H1 (cell line): ENCODE measurements at regions not wholly inside any gene's neighbourhood (a gene's known extent, or its start where the extent isn't known, plus 50 kb on each side); places are given as distances from the start of the nearest gene placed in this dataset.

Source experiments
- KDM1A ChIP-seq: fragments of 200-600, 300-600 bp; sonication (generic); IDR thresholded peaks from 2 replicates; pipeline ENCODE4 v1.7.1; 2016; ENCODE audit warnings: mild to moderate bottlenecking, low read length, borderline replicate concordance
- POLR2A ChIP-seq, 2 experiments: IDR thresholded peaks; 1 replicate in 1 of 2; 2 replicates in 1 of 2; pipeline ENCODE4 v1.6.1; 2011; ENCODE audit warnings: low read depth in 2 of 2, low read length in 2 of 2, mild to moderate bottlenecking in 2 of 2; ENCODE audit errors: control extremely low read depth in 1 of 2
- YY1 ChIP-seq: IDR thresholded peaks from 2 replicates; pipeline ENCODE4 v1.6.1; 2011; ENCODE audit warnings: low read depth, mild to moderate bottlenecking, low read length
- TF ChIP-seq, protein P1 (sequence below): fragments of 300-600 bp; sonication (generic); IDR thresholded peaks from 2 replicates; pipeline ENCODE4 v1.7.1; 2012; ENCODE audit warnings: low read length, moderate library complexity, mild to moderate bottlenecking, inconsistent platforms; ENCODE audit not compliant: insufficient replicate concordance

DNA sequence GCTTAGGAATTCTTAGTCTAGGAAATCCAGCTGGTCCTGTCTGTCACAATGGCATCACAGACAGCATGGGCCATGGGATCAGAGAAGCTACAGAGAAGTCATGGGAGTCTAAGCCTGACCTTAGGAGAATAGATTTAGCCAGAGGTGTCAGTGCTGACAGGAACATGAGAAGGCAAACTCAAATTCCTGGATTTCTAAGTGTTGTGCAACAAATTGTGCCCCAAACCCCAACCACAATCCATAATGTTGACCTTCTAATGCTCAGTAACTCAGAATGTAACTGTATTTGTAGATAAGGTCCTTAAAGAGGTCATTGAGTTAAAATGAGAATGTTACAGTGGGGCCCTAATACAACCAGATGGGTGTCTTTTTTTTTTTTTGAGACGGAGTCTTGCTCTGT, 95.9 kb upstream of the RHOBTB1 start (continued):
- TF ChIP-seq, protein P1, sequence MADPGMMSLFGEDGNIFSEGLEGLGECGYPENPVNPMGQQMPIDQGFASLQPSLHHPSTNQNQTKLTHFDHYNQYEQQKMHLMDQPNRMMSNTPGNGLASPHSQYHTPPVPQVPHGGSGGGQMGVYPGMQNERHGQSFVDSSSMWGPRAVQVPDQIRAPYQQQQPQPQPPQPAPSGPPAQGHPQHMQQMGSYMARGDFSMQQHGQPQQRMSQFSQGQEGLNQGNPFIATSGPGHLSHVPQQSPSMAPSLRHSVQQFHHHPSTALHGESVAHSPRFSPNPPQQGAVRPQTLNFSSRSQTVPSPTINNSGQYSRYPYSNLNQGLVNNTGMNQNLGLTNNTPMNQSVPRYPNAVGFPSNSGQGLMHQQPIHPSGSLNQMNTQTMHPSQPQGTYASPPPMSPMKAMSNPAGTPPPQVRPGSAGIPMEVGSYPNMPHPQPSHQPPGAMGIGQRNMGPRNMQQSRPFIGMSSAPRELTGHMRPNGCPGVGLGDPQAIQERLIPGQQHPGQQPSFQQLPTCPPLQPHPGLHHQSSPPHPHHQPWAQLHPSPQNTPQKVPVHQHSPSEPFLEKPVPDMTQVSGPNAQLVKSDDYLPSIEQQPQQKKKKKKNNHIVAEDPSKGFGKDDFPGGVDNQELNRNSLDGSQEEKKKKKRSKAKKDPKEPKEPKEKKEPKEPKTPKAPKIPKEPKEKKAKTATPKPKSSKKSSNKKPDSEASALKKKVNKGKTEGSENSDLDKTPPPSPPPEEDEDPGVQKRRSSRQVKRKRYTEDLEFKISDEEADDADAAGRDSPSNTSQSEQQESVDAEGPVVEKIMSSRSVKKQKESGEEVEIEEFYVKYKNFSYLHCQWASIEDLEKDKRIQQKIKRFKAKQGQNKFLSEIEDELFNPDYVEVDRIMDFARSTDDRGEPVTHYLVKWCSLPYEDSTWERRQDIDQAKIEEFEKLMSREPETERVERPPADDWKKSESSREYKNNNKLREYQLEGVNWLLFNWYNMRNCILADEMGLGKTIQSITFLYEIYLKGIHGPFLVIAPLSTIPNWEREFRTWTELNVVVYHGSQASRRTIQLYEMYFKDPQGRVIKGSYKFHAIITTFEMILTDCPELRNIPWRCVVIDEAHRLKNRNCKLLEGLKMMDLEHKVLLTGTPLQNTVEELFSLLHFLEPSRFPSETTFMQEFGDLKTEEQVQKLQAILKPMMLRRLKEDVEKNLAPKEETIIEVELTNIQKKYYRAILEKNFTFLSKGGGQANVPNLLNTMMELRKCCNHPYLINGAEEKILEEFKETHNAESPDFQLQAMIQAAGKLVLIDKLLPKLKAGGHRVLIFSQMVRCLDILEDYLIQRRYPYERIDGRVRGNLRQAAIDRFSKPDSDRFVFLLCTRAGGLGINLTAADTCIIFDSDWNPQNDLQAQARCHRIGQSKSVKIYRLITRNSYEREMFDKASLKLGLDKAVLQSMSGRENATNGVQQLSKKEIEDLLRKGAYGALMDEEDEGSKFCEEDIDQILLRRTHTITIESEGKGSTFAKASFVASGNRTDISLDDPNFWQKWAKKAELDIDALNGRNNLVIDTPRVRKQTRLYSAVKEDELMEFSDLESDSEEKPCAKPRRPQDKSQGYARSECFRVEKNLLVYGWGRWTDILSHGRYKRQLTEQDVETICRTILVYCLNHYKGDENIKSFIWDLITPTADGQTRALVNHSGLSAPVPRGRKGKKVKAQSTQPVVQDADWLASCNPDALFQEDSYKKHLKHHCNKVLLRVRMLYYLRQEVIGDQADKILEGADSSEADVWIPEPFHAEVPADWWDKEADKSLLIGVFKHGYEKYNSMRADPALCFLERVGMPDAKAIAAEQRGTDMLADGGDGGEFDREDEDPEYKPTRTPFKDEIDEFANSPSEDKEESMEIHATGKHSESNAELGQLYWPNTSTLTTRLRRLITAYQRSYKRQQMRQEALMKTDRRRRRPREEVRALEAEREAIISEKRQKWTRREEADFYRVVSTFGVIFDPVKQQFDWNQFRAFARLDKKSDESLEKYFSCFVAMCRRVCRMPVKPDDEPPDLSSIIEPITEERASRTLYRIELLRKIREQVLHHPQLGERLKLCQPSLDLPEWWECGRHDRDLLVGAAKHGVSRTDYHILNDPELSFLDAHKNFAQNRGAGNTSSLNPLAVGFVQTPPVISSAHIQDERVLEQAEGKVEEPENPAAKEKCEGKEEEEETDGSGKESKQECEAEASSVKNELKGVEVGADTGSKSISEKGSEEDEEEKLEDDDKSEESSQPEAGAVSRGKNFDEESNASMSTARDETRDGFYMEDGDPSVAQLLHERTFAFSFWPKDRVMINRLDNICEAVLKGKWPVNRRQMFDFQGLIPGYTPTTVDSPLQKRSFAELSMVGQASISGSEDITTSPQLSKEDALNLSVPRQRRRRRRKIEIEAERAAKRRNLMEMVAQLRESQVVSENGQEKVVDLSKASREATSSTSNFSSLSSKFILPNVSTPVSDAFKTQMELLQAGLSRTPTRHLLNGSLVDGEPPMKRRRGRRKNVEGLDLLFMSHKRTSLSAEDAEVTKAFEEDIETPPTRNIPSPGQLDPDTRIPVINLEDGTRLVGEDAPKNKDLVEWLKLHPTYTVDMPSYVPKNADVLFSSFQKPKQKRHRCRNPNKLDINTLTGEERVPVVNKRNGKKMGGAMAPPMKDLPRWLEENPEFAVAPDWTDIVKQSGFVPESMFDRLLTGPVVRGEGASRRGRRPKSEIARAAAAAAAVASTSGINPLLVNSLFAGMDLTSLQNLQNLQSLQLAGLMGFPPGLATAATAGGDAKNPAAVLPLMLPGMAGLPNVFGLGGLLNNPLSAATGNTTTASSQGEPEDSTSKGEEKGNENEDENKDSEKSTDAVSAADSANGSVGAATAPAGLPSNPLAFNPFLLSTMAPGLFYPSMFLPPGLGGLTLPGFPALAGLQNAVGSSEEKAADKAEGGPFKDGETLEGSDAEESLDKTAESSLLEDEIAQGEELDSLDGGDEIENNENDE: no peak
- TF ChIP-seq YY1: no peak
- TF ChIP-seq POLR2A (IDR thresholded peaks at IDR 0.05; ENCODE audit: control extremely low read depth in 1 of 2, low read depth in 2 of 2, low read length in 2 of 2): no peak
- TF ChIP-seq KDM1A: no peak
